Smooth muscle cell (in vitro differentiated cells): ENCODE measurements at regions not wholly inside any gene's neighbourhood (a gene's known extent, or its start where the extent isn't known, plus 50 kb on each side); places are given as distances from the start of the nearest gene placed in this dataset.
A peak's percentile ranks its signal among the peaks of the same experiment; 100 is the strongest.

Source experiments
- DNase-seq: peaks from one replicate; lab custom pipeline; 2025; ENCODE audit not compliant: unreplicated experiment; lab: John Stamatoyannopoulos, UW
- H2AFZ ChIP-seq: fragments of 200-600 bp; sonication (generic); 2 replicates; pipeline ENCODE4 v1.6.0; 2016; ENCODE audit warnings: antibody characterized with exemption, low read depth, mild to moderate bottlenecking
- H3F3A ChIP-seq: fragments of 200-600 bp; sonication (generic); 2 replicates; pipeline ENCODE4 v1.6.0; 2017; ENCODE audit warnings: antibody characterized with exemption, low read depth
- H3K27ac ChIP-seq: fragments of 200-600 bp; sonication (generic); 2 replicates; pipeline ENCODE4 v1.5.1; 2016; ENCODE audit warnings: low read depth, mild to moderate bottlenecking
- H3K27me3 ChIP-seq: fragments of 200-600 bp; sonication (generic); 2 replicates; pipeline ENCODE4 v1.6.1; 2016; ENCODE audit warnings: low read depth, mild to moderate bottlenecking
- H3K36me3 ChIP-seq: fragments of 200-600 bp; sonication (generic); 2 replicates; pipeline ENCODE4 v1.5.1; 2016; ENCODE audit warnings: low read depth
- H3K4me1 ChIP-seq: fragments of 200-600 bp; sonication (generic); 2 replicates; pipeline ENCODE4 v1.5.1; 2016; ENCODE audit warnings: low read depth
- H3K4me2 ChIP-seq: fragments of 200-600 bp; sonication (generic); 2 replicates; pipeline ENCODE4 v1.6.0; 2016; ENCODE audit warnings: mild to moderate bottlenecking
- H3K4me3 ChIP-seq: fragments of 200-600 bp; sonication (generic); 2 replicates; pipeline ENCODE4 v1.5.1; 2016; ENCODE audit warnings: mild to moderate bottlenecking
- H3K79me2 ChIP-seq: fragments of 200-600 bp; sonication (generic); 2 replicates; pipeline ENCODE4 v1.6.0; 2016; ENCODE audit warnings: low read depth, mild to moderate bottlenecking
- H3K9ac ChIP-seq: fragments of 200-600 bp; sonication (generic); 2 replicates; pipeline ENCODE4 v1.6.0; 2016; ENCODE audit warnings: low read depth
- H3K9me3 ChIP-seq: fragments of 200-600 bp; sonication (generic); replicated peaks from 2 replicates; pipeline ENCODE4 v1.5.1; 2016; ENCODE audit warnings: low read depth
- H4K20me1 ChIP-seq: fragments of 200-600 bp; sonication (generic); 2 replicates; pipeline ENCODE4 v1.6.0; 2016; ENCODE audit warnings: low read depth
- WGBS: methylation state at CpG from one replicate; pipeline ENCODE4 v1.1.7; 2016; ENCODE audit warnings: low lambda C conversion rate; 5-methylcytosine and 5-hydroxymethylcytosine counted together
- TF ChIP-seq, protein P1 (sequence below): fragments of 200-600 bp; sonication (generic); IDR thresholded peaks from 2 replicates; pipeline ENCODE4 v1.5.1; 2017; ENCODE audit warnings: borderline replicate concordance, mild to moderate bottlenecking, antibody characterized with exemption; ENCODE audit not compliant: insufficient read depth, poor library complexity, severe bottlenecking

DNA sequence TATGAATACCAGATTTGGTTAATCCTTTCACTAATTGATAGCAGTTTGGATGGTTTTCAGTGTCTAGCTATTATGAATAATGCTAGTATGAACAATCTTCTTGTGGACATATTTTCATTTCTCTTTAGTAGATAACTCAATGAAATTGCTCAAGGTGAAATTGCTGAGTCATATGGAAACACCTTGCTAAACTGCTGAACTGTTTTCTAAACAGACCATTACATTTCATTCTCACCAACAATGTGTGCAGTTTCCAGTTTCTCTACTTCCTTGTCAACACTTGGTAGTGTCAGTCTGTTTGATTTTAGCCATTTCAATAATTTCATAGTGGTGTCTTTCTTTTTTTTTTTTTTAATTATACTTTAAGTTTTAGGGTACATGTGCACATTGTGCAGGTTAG lies 250.0 kb downstream of the HRH4 start:
- no peaks in the 10 kb centered on the region for H3K79me2 ChIP-seq
- no peaks in the 10 kb centered on the region for H3K4me1 ChIP-seq
- DNase-seq: no peak
- H3K4me3 ChIP-seq: no peak overlapping the region
- no peak overlapping the region for H2AFZ ChIP-seq
- TF ChIP-seq, protein P1, sequence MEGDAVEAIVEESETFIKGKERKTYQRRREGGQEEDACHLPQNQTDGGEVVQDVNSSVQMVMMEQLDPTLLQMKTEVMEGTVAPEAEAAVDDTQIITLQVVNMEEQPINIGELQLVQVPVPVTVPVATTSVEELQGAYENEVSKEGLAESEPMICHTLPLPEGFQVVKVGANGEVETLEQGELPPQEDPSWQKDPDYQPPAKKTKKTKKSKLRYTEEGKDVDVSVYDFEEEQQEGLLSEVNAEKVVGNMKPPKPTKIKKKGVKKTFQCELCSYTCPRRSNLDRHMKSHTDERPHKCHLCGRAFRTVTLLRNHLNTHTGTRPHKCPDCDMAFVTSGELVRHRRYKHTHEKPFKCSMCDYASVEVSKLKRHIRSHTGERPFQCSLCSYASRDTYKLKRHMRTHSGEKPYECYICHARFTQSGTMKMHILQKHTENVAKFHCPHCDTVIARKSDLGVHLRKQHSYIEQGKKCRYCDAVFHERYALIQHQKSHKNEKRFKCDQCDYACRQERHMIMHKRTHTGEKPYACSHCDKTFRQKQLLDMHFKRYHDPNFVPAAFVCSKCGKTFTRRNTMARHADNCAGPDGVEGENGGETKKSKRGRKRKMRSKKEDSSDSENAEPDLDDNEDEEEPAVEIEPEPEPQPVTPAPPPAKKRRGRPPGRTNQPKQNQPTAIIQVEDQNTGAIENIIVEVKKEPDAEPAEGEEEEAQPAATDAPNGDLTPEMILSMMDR: no peak
- H3K4me2 ChIP-seq: no peak overlapping the region
- no peaks in the 10 kb centered on the region for H3K9me3 ChIP-seq
- no peaks in the 10 kb centered on the region for H3K27me3 ChIP-seq
- no peaks in the 10 kb centered on the region for H3K36me3 ChIP-seq
- H3F3A ChIP-seq: no peaks in the 10 kb centered on the region
- no peak overlapping the region for H3K9ac ChIP-seq
- no peaks in the 10 kb centered on the region for H4K20me1 ChIP-seq
- no peak overlapping the region for H3K27ac ChIP-seq

DNA sequence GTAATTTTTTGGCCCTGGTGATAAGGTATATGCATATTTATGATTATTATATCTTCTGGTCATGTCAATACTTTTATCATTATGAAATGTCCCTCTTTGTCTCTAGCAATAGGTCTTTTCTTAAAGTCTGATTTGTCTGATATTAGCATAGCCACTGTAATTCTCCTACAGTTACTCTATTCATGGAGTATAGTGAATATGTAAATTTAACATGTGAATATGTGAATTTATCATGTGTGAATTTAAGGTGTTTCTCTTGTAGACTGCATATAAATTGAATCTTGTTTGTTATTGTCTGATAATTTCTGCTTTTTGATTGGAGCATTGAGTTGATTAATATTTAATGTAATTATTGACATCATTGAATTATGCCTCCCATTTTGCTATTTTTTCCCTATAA lies 259.4 kb downstream of the HRH4 start:
- Histone ChIP-seq H3K79me2 (no peaks in the 10 kb centered on the region), H4K20me1 (no peaks in the 10 kb centered on the region), H2AFZ (no peak overlapping the region), H3F3A (no peaks in the 10 kb centered on the region), H3K4me2 (no peak overlapping the region), H3K27ac (no peak overlapping the region), H3K36me3 (no peaks in the 10 kb centered on the region), H3K9me3 (no peaks in the 10 kb centered on the region), H3K4me1 (no peaks in the 10 kb centered on the region), H3K27me3 (no peaks in the 10 kb centered on the region), H3K4me3 (no peak overlapping the region), H3K9ac (no peak overlapping the region)
- TF ChIP-seq, protein P1: no peak
- DNase-seq: no peak

DNA sequence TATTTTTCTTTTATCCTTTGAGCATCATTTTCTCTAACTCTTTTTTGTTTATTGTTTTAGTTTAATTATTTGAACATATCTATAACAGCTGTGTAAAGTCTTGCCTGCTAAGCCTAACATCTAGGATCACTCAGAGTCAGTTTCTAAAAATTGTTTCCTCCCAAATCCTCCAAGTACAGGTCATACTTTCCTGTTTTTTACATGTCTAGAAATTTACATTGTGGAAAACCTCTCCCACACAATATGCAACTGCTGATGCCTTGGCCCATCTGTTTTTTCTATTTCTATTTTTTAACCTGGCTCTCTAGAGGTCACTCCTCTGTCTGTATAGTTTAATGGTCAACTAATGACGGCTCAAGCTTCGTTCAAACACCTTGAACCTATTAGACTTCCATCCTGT lies 261.0 kb downstream of the HRH4 start:
- Histone ChIP-seq H3K4me3 (no peak overlapping the region), H3F3A (no peaks in the 10 kb centered on the region), H3K79me2 (no peaks in the 10 kb centered on the region), H3K27me3 (no peaks in the 10 kb centered on the region), H3K4me1 (peaks cover 13% of the 10 kb centered on the region), H3K9me3 (no peaks in the 10 kb centered on the region), H3K4me2 (no peak overlapping the region), H2AFZ (no peak overlapping the region), H3K36me3 (no peaks in the 10 kb centered on the region), H3K27ac (no peak overlapping the region), H4K20me1 (no peaks in the 10 kb centered on the region), H3K9ac (no peak overlapping the region)
- no peak for DNase-seq
- TF ChIP-seq, protein P1: no peak
- 85% methylated on average over 2 of the region's 2 CpGs for WGBS

DNA sequence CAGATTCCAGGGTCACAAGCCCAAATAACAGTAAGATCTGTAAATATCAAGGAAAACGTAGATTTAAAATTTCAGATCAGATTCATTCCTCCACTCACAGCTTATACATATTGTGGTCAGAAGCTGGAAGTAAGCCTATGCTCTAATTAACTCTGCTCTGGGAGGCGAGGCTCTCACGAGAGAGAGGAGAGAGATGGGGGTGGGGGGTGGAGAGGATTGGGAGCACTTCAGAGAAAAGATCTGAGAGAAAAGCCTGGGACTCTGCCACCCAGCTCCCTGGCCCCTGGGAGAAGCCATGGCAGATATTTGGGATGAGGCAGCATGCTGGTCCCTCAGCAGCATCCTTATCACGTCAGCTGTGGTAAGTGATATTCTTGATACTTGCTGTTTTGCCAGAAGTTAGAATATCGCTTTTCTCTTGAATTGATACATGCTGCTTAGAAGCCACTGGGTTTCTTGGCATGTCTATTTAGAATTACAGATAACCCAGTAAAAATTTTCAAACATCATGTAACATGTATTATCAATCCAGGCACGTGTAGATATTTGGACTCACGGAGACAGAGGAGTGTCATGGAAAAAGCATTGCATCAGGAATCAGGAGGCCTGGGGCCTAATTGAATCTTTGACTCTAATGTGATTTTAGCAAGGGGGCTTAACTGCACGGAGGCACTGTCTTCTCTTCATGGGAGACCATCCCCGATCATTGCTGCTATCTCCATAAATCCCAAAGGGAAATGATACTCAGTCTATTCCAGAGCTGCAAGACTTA lies 265.4 kb downstream of the HRH4 start:
- no peaks in the 10 kb centered on the region for H3F3A ChIP-seq
- H3K9ac ChIP-seq: no peak overlapping the region
- peaks cover 15% of the 10 kb centered on the region for H3K4me1 ChIP-seq
- no peaks in the 10 kb centered on the region for H3K9me3 ChIP-seq
- TF ChIP-seq, protein P1: no peak
- 31% methylated on average over 9 of the region's 9 CpGs for WGBS
- H3K27ac ChIP-seq: no peak overlapping the region
- no peaks in the 10 kb centered on the region for H3K79me2 ChIP-seq
- no peaks in the 10 kb centered on the region for H3K36me3 ChIP-seq
- DNase-seq: no peak
- H4K20me1 ChIP-seq: no peaks in the 10 kb centered on the region
- peak overlapping the region; percentile 71 for H3K4me2 ChIP-seq
- H3K27me3 ChIP-seq: peaks cover 6% of the 10 kb centered on the region
- no peak overlapping the region for H2AFZ ChIP-seq
- H3K4me3 ChIP-seq: peak overlapping the region; percentile 1
